AG09309 (cell line): ENCODE measurements at regions not wholly inside any gene's neighbourhood (a gene's known extent, or its start where the extent isn't known, plus 50 kb on each side); places are given as distances from the start of the nearest gene placed in this dataset.

Source experiments
- DNase-seq: peaks from one replicate; pipeline ENCODE4 v3.0.0-alpha.2; 2010; ENCODE audit warnings: low read depth
- H3K4me3 ChIP-seq: 2 replicates; pipeline ENCODE4 v1.5.1; 2011; ENCODE audit warnings: mild to moderate bottlenecking, low read depth, low read length, moderate library complexity; ENCODE audit not compliant: control insufficient read depth
- TF ChIP-seq, protein P1 (sequence below): IDR thresholded peaks from 2 replicates; pipeline ENCODE4 v1.5.1; 2011; ENCODE audit warnings: mild to moderate bottlenecking, low read depth, low read length, inconsistent platforms; ENCODE audit not compliant: insufficient read depth, control insufficient read depth; ENCODE audit errors: missing control alignments

DNA sequence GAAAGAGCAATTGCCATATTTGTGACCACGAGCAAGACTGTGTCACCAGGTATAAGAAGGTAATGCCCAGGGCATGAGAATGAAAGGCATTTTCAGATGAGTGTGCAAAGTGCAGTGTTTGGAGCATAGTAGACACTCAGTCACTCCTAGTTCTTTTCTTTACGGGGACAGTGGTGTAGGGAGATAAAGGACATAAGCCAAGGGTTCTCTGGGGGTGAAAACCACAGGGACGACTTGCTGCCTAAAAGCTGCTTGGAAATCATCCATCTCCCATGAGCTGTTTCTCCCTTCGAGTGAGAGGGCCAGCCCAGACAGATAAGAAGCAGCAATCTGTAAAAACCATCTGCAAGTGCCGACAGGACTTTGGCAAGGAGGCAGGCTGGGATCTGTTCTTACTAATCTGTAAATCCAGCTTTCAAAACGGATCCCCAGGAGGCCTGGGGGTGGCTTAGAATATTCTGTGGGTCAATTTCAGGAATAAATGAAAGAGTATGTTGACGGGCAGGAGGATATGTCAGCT is 221.6 kb downstream of the LPIN1 start:
- H3K4me3 ChIP-seq, result no peak overlapping the region
- TF ChIP-seq, protein P1, sequence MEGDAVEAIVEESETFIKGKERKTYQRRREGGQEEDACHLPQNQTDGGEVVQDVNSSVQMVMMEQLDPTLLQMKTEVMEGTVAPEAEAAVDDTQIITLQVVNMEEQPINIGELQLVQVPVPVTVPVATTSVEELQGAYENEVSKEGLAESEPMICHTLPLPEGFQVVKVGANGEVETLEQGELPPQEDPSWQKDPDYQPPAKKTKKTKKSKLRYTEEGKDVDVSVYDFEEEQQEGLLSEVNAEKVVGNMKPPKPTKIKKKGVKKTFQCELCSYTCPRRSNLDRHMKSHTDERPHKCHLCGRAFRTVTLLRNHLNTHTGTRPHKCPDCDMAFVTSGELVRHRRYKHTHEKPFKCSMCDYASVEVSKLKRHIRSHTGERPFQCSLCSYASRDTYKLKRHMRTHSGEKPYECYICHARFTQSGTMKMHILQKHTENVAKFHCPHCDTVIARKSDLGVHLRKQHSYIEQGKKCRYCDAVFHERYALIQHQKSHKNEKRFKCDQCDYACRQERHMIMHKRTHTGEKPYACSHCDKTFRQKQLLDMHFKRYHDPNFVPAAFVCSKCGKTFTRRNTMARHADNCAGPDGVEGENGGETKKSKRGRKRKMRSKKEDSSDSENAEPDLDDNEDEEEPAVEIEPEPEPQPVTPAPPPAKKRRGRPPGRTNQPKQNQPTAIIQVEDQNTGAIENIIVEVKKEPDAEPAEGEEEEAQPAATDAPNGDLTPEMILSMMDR, result no peak
- peak; percentile 64 for DNase-seq

DNA sequence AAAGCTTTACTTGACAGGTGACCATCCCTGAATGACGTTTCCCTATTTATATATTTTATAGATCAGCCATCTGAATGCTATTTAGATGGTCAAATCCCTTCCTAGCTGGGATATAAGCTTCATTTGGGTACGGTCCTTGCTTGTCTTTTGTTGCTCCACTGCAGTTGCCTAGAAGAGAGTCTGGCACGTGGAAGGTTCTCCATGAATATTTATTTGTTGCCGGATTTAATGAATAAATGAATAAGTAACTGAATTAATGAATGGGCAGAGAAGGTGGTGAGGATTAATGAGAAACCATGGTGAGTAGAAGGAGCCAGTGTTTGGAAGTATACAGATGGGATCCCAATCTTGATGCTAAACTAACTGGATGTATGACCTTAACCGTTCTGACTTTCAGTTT is 222.1 kb downstream of the LPIN1 start:
- H3K4me3 ChIP-seq, result no peak overlapping the region
- DNase-seq, result no peak
- TF ChIP-seq, protein P1, result no peak

DNA sequence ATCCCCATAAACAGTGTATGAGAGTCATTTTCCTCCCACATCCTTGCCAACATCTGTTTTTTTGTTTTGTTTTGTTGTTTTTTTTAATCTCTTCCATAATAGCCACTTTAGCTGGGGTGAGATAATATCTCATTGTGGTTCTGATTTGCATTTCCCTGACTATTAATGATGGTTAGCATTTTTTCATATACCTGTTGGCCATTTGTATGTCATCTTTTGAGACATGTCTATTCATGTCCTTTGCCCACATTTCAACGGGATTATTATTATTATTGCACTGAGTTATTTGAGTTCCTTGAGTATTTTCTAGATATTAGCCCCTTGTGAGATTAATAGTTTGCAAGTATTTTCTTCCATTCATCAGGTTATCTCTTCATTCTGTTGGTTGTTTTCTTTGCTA is 223.3 kb downstream of the LPIN1 start:
- H3K4me3 ChIP-seq, result no peak overlapping the region
- TF ChIP-seq, protein P1, result no peak
- DNase-seq, result no peak

DNA sequence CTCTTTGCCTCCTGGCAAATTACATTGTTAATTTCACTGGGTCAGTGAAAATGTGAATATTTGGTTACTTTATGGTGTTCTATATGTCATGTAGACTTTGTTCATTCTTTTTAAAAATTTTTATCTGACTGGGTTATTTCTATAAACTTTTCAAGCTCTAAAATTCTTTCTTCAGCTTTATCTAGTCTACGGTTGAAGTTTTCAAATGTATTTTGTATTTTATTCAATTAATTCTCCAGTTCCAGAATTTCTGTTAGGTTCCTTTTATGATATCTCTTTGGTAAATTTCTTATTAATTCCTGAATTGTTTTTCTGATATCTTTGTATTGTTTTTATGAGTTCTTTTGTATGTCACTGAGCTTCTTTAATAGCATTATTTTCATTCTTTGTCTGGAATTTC is 228.1 kb downstream of the LPIN1 start:
- H3K4me3 ChIP-seq, result no peak overlapping the region
- no peak for DNase-seq
- TF ChIP-seq, protein P1, result no peak

DNA sequence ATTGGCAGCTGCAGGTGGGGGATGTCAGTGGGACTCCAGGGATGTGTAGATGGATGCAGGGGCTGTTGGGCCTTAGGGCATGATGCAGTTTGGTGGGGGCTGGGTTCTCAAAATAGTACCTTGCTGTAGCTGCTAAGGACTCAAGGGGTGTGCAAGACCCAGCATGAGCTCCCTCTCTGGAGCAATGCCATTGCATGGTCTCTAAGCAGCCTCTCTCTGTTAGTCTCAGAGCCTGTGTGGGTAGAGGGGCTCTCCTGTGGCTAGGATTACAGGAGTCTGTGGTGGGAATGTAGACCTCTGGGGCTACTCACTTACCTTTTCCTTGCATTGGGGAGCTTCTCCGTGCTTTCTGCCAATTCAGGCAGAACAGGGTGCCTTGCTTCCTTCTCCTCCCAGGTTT is 228.9 kb downstream of the LPIN1 start:
- TF ChIP-seq, protein P1, result no peak

DNA sequence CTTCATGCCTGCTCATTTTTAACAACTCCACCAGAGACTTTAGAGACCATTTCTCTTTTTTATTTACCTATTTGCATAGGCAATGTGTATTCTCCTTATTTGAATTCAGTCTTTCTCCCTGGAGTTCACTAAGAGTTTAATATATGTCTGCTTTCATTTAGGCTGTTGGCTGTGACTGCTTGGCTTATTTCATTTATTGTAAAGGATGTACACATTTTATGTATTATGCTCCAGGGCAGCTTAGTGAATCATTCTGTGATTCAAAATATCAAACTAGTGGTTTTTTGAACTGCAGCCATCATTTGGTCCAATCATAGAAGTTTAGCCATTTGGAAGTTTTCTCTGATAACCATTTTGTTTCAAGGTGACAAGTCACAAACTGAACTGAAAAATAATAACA is 229.6 kb downstream of the LPIN1 start:
- DNase-seq, result no peak
- TF ChIP-seq, protein P1, result no peak
- no peak overlapping the region for H3K4me3 ChIP-seq

More for the DNA sequence above, 228.9 kb downstream of the LPIN1 start:
- no peak for DNase-seq
- H3K4me3 ChIP-seq, result no peak overlapping the region
